NCI-H2227 treated with DMSO at 0.1 percent for 48 hours (cell line): ENCODE measurements at regions not wholly inside any gene's neighbourhood (a gene's known extent, or its start where the extent isn't known, plus 50 kb on each side); places are given as distances from the start of the nearest gene placed in this dataset.

Source experiments
- DNase-seq: peaks from one replicate; lab custom pipeline; 2025; lab: John Stamatoyannopoulos, UW

GRCh38 chr7:54956865-54957264, 62.0 kb upstream of the EGFR start:
- DNase-seq: no peak

GRCh38 chr7:54960517-54960916, 58.3 kb upstream of the EGFR start:
- no peak for DNase-seq

GRCh38 chr7:54961391-54961790, 57.4 kb upstream of the EGFR start:
- no peak for DNase-seq

DNA sequence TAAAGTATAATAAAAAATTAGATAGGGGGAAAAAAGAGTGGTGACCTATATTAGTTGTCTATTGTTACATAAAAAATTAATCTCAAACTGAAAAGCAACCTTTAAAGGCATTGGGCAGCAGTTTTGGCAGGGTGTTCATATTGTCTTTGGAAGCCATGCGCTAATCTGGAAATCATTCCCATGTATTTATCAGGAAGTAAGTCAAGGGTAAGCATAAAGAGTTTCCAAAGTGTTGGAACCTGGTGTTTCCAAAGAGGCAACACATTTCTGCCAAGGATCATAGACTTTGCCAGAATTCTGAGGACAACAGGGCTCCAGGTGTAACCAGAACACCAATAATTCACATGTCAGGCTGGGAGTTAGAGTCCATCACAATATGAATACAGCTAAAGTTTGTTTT, 55.7 kb upstream of the EGFR start:
- DNase-seq: no peak

DNA sequence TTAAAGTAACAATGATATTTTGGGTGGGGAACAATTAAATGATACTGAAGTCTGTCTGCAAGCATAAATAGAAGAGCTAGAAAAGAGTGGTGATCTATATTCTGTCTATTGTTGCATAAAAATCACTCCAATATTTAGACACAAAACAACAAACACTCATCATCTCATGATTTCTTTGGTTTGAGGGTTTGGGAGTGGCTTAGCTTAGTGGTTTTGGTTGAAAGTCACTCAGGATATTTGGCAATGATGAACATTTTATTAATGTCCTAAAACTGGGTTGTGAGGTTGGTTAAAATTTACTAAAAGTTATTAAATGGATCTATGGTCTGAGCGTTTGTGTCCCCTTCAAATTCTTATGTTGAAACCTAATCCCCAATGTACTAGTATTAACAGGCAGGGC, 54.7 kb upstream of the EGFR start:
- no peak for DNase-seq

GRCh38 chr7:54967377-54967776, 51.4 kb upstream of the EGFR start:
- no peak for DNase-seq

DNA sequence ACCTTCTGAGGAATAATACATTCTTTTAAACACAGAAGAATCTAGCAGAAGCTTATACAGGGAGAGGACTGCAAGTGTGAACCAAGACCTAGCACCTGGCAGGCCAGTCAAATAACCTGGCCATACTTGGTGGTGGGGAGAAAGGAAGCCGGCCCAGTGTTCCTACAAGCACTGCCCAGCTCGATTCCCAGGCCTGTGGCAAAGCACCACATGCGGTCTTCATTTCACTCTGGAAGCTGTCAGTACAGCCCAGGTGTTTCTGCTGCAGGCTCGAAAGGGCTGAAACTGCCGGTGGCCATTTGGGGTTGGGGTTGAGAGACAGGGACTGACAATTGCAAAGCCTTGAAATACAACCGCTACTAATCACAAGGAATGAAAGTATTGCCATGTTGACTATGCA, 50.8 kb upstream of the EGFR start:
- no peak for DNase-seq
